Upper lobe of right lung (tissue), 1 donor: ENCODE measurements at regions not wholly inside any gene's neighbourhood (a gene's known extent, or its start where the extent isn't known, plus 50 kb on each side); places are given as distances from the start of the nearest gene placed in this dataset.

Source experiments
- ATAC-seq: fragments of 200-7000 bp; cut with Tn5 transposase; one replicate; pipeline ENCODE4 v1.9.1; 2020; ENCODE audit warnings: mild to moderate bottlenecking, moderate library complexity
- DNase-seq: peaks from one replicate; pipeline ENCODE4 v3.0.0-alpha.2; 2020
- H3K27ac ChIP-seq: fragments of 200-600 bp; one replicate; pipeline ENCODE4 v1.8.0; 2022
- H3K27me3 ChIP-seq: fragments of 200-600 bp; one replicate; pipeline ENCODE4 v1.8.0; 2022; ENCODE audit warnings: mild to moderate bottlenecking
- H3K36me3 ChIP-seq: fragments of 200-600 bp; one replicate; pipeline ENCODE4 v1.8.0; 2022
- H3K4me1 ChIP-seq: fragments of 200-600 bp; one replicate; pipeline ENCODE4 v1.8.0; 2022
- H3K4me3 ChIP-seq: fragments of 200-600 bp; one replicate; pipeline ENCODE4 v1.8.0; 2022; ENCODE audit warnings: mild to moderate bottlenecking
- H3K9me3 ChIP-seq: fragments of 200-600 bp; one replicate; pipeline ENCODE4 v1.8.0; 2022
- CTCF ChIP-seq: fragments of 200-600 bp; IDR thresholded peaks from one replicate; pipeline ENCODE4 v1.8.0; 2022; ENCODE audit warnings: antibody characterized with exemption
- intact Hi-C: fragments of 100-400 bp; cut with DNase I; formaldehyde crosslinking; loops from one replicate; pipeline ENCODE4 v1.11.0; 2022
- donor health status: DM: no; HTN: yes; CAD: no; lungs with severe emphysema.

DNA sequence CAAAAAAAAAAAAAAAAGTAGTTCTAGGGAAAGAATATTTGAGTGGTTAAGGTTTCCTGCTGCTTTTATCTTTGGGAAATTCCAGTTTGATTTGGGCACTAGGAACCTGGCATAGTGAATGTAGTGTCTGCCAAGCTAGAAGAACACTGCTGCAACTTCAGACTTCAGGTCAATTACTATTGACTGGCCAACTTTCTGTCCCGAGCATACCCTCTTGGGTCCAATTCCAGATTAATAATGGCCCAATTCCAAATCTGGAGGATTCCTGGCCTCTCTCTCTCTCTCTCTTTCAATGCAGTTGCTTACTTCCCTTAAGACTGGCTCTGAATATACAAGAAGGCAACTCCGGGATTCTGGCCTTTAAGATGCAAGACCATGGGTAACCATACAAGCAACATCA lies 74.9 kb downstream of the ANKEF1 start:
- intact Hi-C loops, result no loop called here
- no peak for TF ChIP-seq CTCF
- Histone ChIP-seq H3K9me3 (no peaks in the 10 kb centered on the region), H3K4me1 (no peaks in the 10 kb centered on the region), H3K36me3 (no peaks in the 10 kb centered on the region), H3K4me3 (no peak overlapping the region), H3K27me3 (no peaks in the 10 kb centered on the region), H3K27ac (no peak overlapping the region)
- DNase-seq, result no peak
- no peak for ATAC-seq

DNA sequence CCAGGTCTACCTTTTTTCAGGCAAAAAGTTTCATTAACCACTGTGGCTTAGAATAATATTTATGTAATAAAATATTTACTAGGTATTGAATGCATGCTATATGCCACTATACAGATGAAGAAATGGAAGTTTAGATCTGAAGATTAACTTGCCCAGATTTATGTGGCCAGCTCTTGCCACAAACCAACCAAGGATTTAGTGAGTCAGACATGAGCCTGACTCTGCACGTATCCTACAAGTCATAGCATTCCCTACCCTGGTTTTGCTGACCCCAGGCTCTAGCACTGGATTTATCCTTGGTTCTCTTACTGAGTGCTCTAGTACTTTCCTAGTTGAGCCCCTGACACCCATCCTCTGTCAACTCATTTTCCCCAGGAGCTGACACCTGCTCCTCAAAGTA lies 75.4 kb downstream of the ANKEF1 start:
- no peak overlapping the region for H3K4me3 ChIP-seq
- H3K27me3 ChIP-seq, result no peaks in the 10 kb centered on the region
- intact Hi-C loops, result no loop called here
- no peak overlapping the region for H3K27ac ChIP-seq
- no peaks in the 10 kb centered on the region for H3K9me3 ChIP-seq
- DNase-seq, result no peak
- no peak for TF ChIP-seq CTCF
- no peaks in the 10 kb centered on the region for H3K4me1 ChIP-seq
- ATAC-seq, result no peak
- no peaks in the 10 kb centered on the region for H3K36me3 ChIP-seq

- H3K27ac ChIP-seq, result no peak overlapping the region
- no peak for ATAC-seq
- no peaks in the 10 kb centered on the region for H3K27me3 ChIP-seq
- no peaks in the 10 kb centered on the region for H3K4me1 ChIP-seq
- DNase-seq, result no peak
- no peak for TF ChIP-seq CTCF
- no peaks in the 10 kb centered on the region for H3K36me3 ChIP-seq
- intact Hi-C loops, result no loop called here
- H3K4me3 ChIP-seq, result no peak overlapping the region
- H3K9me3 ChIP-seq, result no peaks in the 10 kb centered on the region
Observed at GRCh38 chr20:10111139-10111958, 76.6 kb downstream of the ANKEF1 start.

GRCh38 chr20:10111959-10112250 lies 77.1 kb downstream of the ANKEF1 start:
- no peaks in the 10 kb centered on the region for H3K27me3 ChIP-seq
- H3K4me3 ChIP-seq, result no peak overlapping the region
- no peaks in the 10 kb centered on the region for H3K9me3 ChIP-seq
- ATAC-seq, result no peak
- no peaks in the 10 kb centered on the region for H3K4me1 ChIP-seq
- H3K36me3 ChIP-seq, result no peaks in the 10 kb centered on the region
- TF ChIP-seq CTCF, result no peak
- DNase-seq, result no peak
- H3K27ac ChIP-seq, result no peak overlapping the region
- intact Hi-C loops, result no loop called here

GRCh38 chr20:10113746-10114145 lies 79.0 kb downstream of the ANKEF1 start:
- Histone ChIP-seq H3K27ac (no peak overlapping the region), H3K4me1 (no peaks in the 10 kb centered on the region), H3K36me3 (no peaks in the 10 kb centered on the region), H3K4me3 (no peak overlapping the region), H3K27me3 (no peaks in the 10 kb centered on the region), H3K9me3 (no peaks in the 10 kb centered on the region)
- ATAC-seq (no peak), DNase-seq (no peak)
- intact Hi-C loops, result no loop called here
- TF ChIP-seq CTCF, result no peak

DNA sequence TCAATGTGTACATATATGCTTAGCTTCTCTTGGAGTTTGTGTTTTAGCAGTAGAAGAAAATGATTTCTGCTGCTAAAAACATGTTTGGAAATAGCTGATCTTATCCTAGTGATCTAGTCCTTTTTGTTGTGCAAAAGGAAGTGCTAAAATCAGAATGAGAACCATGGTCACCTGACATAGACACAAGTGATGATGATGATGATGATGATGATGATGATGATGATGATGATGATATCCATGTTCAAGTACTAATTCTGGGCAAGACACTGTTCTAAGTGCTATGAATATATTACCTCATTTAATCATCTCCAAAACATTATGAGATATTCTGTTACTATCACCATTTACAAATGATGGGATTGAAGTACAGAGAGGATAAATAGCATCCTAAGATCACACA lies 79.8 kb downstream of the ANKEF1 start:
- no peaks in the 10 kb centered on the region for H3K36me3 ChIP-seq
- DNase-seq (no peak), ATAC-seq (no peak)
- no peaks in the 10 kb centered on the region for H3K4me1 ChIP-seq
- no peak for TF ChIP-seq CTCF
- H3K27ac ChIP-seq, result no peak overlapping the region
- H3K4me3 ChIP-seq, result no peak overlapping the region
- no peaks in the 10 kb centered on the region for H3K27me3 ChIP-seq
- no peaks in the 10 kb centered on the region for H3K9me3 ChIP-seq
- intact Hi-C loops, result no loop called here
